ENCODE measurements at regions not wholly inside any gene's neighbourhood (a gene's known extent, or its start where the extent isn't known, plus 50 kb on each side); places are given as distances from the start of the nearest gene placed in this dataset.
"Not testable (repeated sequence)": the region's sequence is repeated elsewhere in the genome, so short reads cannot be mapped to it uniquely, and the experiment has no call there.

DNA sequence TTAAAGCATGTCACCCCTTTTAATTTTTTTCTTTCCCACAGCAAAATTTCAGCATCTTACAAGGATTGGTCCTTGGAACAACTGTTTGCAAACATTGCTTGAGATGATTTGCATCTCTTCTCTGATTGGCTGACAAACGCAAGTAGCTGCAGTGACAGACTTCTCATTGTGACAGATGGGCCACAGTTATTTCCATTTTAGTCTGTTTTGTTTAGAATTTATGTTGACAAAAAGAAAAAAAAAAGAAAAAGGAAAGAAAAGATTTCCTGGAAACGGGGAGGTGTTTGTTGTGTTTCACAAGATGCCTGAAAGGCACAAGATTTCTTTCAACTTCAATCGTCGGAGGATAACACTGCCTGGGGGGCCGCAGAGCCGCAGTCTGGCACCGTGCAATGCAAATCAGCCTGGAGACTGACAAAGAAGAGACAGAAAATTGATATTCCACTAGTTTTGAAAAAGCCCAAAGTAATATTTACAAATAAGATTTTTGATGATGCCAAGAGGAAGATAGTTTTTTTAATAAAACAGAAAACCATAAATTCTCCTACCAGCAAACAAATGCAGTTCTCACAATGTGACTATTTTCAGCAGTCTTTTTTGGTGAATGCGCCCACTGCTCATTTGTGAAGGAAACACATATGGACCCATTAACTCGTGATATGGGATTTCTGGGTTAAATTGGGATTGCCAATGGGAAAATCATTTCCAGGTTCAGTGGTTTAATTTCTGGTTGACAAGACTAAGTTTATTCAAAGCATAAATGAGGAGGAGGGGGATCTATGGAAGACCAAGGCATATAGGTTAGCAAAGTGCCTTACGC is 296.2 kb upstream of the SMIM21 start:
- H3K27ac ChIP-seq (ENCODE audit: insufficient read depth, low read length), result no peak overlapping the region
- H3K36me3 ChIP-seq (ENCODE audit: control insufficient read depth, insufficient read depth, low read length), result no peaks in the 10 kb centered on the region
- no peaks in the 10 kb centered on the region for H4K20me1 ChIP-seq (ENCODE audit: control insufficient read depth, extremely low read depth, insufficient read depth, low read length)
- no peak overlapping the region for H3K9ac ChIP-seq (ENCODE audit: insufficient read depth, low read length)
- H3K9me3 ChIP-seq (ENCODE audit: control insufficient read depth, insufficient read depth, low read depth, low read length), result no peaks in the 10 kb centered on the region
- no peak overlapping the region for H2AFZ ChIP-seq (ENCODE audit: low read length)
- H3K4me2 ChIP-seq (ENCODE audit: extremely low read depth, insufficient read depth, low read length), result no peak overlapping the region
- no peaks in the 10 kb centered on the region for H3K27me3 ChIP-seq (ENCODE audit: control insufficient read depth, insufficient read depth, low read length)
- no peak for TF ChIP-seq EZH2 (IDR thresholded peaks at IDR 0.05; ENCODE audit: low read length, missing control alignments)
- TF ChIP-seq, protein P1, sequence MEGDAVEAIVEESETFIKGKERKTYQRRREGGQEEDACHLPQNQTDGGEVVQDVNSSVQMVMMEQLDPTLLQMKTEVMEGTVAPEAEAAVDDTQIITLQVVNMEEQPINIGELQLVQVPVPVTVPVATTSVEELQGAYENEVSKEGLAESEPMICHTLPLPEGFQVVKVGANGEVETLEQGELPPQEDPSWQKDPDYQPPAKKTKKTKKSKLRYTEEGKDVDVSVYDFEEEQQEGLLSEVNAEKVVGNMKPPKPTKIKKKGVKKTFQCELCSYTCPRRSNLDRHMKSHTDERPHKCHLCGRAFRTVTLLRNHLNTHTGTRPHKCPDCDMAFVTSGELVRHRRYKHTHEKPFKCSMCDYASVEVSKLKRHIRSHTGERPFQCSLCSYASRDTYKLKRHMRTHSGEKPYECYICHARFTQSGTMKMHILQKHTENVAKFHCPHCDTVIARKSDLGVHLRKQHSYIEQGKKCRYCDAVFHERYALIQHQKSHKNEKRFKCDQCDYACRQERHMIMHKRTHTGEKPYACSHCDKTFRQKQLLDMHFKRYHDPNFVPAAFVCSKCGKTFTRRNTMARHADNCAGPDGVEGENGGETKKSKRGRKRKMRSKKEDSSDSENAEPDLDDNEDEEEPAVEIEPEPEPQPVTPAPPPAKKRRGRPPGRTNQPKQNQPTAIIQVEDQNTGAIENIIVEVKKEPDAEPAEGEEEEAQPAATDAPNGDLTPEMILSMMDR (conservative IDR thresholded peaks at IDR 0.05 in 1 of 2, IDR thresholded peaks at IDR 0.05 in 1 of 2; ENCODE audit: low read depth in 1 of 2, low read length in 2 of 2), result no peak
- H3K79me2 ChIP-seq (ENCODE audit: control insufficient read depth, insufficient read depth, low read length), result no peaks in the 10 kb centered on the region
- DNase-seq (ENCODE audit: low read depth in 2 of 2), result no peak
- no peak overlapping the region for H3K4me3 ChIP-seq (replicated peaks in 1 of 4; ENCODE audit: control extremely low read depth in 1 of 4, insufficient read depth in 1 of 4, low read depth in 3 of 4, low read length in 4 of 4)
- no peaks in the 10 kb centered on the region for H3K4me1 ChIP-seq (ENCODE audit: control insufficient read depth, extremely low read depth, insufficient read depth, low read length)

- H3K36me3 ChIP-seq (ENCODE audit: control insufficient read depth, insufficient read depth, low read length), result no peaks in the 10 kb centered on the region
- H4K20me1 ChIP-seq (ENCODE audit: control insufficient read depth, extremely low read depth, insufficient read depth, low read length), result no peaks in the 10 kb centered on the region
These were observed 287.3 kb upstream of the SMIM21 start for GRCh38 chr18:75714766-75715165.

DNA sequence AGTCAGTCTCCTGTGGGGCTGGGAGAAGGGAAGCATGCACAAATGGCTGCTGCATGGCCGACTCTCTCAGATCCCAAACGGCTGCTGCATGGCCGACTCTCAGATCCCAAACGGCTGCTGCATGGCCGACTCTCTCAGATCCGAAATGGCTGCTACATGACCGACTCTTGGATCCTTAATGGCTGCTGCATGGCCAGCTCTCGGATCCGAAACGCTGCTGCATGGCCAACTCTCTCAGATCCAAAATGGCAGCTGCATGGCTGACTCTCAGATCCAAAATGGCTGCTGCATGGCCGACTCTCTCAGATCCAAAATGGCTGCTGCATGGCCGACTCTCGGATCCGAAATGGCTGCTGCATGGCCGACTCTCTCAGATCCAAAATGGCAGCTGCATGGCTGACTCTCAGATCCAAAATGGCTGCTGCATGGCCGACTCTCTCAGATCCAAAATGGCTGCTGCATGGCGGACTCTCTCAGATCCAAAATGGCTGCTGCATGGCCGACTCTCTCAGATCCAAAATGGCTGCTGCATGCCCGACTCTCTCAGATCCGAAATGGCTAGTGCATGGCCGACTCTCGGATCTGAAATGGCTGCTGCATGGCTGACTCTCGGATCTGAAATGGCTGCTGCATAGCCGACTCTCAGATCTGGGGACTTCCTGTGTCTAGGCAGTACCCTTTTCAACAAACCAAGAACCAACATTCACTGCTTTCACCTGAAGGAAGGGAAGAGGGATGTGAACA is 284.8 kb upstream of the SMIM21 start:
- not testable (repeated sequence) for H3K4me3 ChIP-seq (replicated peaks in 1 of 4; ENCODE audit: control extremely low read depth in 1 of 4, insufficient read depth in 1 of 4, low read depth in 3 of 4, low read length in 4 of 4); DNase-seq (ENCODE audit: low read depth in 2 of 2); H3K36me3 ChIP-seq (ENCODE audit: control insufficient read depth, insufficient read depth, low read length); H3K79me2 ChIP-seq (ENCODE audit: control insufficient read depth, insufficient read depth, low read length); H4K20me1 ChIP-seq (ENCODE audit: control insufficient read depth, extremely low read depth, insufficient read depth, low read length); H3K27me3 ChIP-seq (ENCODE audit: control insufficient read depth, insufficient read depth, low read length); H3K9ac ChIP-seq (ENCODE audit: insufficient read depth, low read length); H3K4me2 ChIP-seq (ENCODE audit: extremely low read depth, insufficient read depth, low read length); H3K9me3 ChIP-seq (ENCODE audit: control insufficient read depth, insufficient read depth, low read depth, low read length); H3K4me1 ChIP-seq (ENCODE audit: control insufficient read depth, extremely low read depth, insufficient read depth, low read length); H3K27ac ChIP-seq (ENCODE audit: insufficient read depth, low read length); H2AFZ ChIP-seq (ENCODE audit: low read length)

More at GRCh38 chr18:75714766-75715165, 287.3 kb upstream of the SMIM21 start:
- Histone ChIP-seq H3K4me3 (replicated peaks in 1 of 4; ENCODE audit: control extremely low read depth in 1 of 4, insufficient read depth in 1 of 4, low read depth in 3 of 4, low read length in 4 of 4) (no peak overlapping the region), H3K27me3 (ENCODE audit: control insufficient read depth, insufficient read depth, low read length) (no peaks in the 10 kb centered on the region), H3K9me3 (ENCODE audit: control insufficient read depth, insufficient read depth, low read depth, low read length) (no peaks in the 10 kb centered on the region), H3K79me2 (ENCODE audit: control insufficient read depth, insufficient read depth, low read length) (no peaks in the 10 kb centered on the region), H2AFZ (ENCODE audit: low read length) (no peak overlapping the region), H3K27ac (ENCODE audit: insufficient read depth, low read length) (no peak overlapping the region), H3K9ac (ENCODE audit: insufficient read depth, low read length) (no peak overlapping the region), H3K4me1 (ENCODE audit: control insufficient read depth, extremely low read depth, insufficient read depth, low read length) (no peaks in the 10 kb centered on the region), H3K4me2 (ENCODE audit: extremely low read depth, insufficient read depth, low read length) (no peak overlapping the region)
- TF ChIP-seq, protein P1 (conservative IDR thresholded peaks at IDR 0.05 in 1 of 2, IDR thresholded peaks at IDR 0.05 in 1 of 2; ENCODE audit: low read depth in 1 of 2, low read length in 2 of 2), result no peak
- no peak for TF ChIP-seq EZH2 (IDR thresholded peaks at IDR 0.05; ENCODE audit: low read length, missing control alignments)
- DNase-seq (ENCODE audit: low read depth in 2 of 2), result no peak

Measured in fibroblast of lung (primary cell).